ENCODE measurements at regions not wholly inside any gene's neighbourhood (a gene's known extent, or its start where the extent isn't known, plus 50 kb on each side); places are given as distances from the start of the nearest gene placed in this dataset.

- Histone ChIP-seq H3K79me2 (ENCODE audit: low read length) (no peaks in the 10 kb centered on the region), H3K27me3 (ENCODE audit: low read depth, low read length) (no peaks in the 10 kb centered on the region), H3K4me2 (ENCODE audit: low read length) (no peak overlapping the region)
These were observed 105.5 kb downstream of the ARL6IP6 start for GRCh38 chr2:152823905-152824304.

GRCh38 chr2:152822676-152823075 is 104.3 kb downstream of the ARL6IP6 start:
- Histone ChIP-seq H3K4me3 (ENCODE audit: low read length) (no peak overlapping the region), H3K4me1 (ENCODE audit: low read length) (no peaks in the 10 kb centered on the region), H3K27me3 (ENCODE audit: low read depth, low read length) (no peaks in the 10 kb centered on the region), H3K27ac (ENCODE audit: low read length) (no peak overlapping the region), H3K79me2 (ENCODE audit: low read length) (no peaks in the 10 kb centered on the region), H3K4me2 (ENCODE audit: low read length) (no peak overlapping the region), H3K36me3 (replicated peaks; ENCODE audit: low read depth, low read length) (no peaks in the 10 kb centered on the region), H3K9me3 (ENCODE audit: insufficient read depth, low read length) (no peaks in the 10 kb centered on the region), H4K20me1 (ENCODE audit: insufficient read depth, low read length) (no peaks in the 10 kb centered on the region), H3K9ac (ENCODE audit: low read length) (no peak overlapping the region), H2AFZ (ENCODE audit: low read depth, low read length) (no peak overlapping the region; the same call in 1 of the 2 replicates)
- TF ChIP-seq CTCF (IDR thresholded peaks at IDR 0.05; ENCODE audit: low read depth, low read length) (no peak), EZH2phosphoT487 (IDR thresholded peaks at IDR 0.05; ENCODE audit: low read depth) (no peak)

More at GRCh38 chr2:152823905-152824304, 105.5 kb downstream of the ARL6IP6 start:
- no peak overlapping the region for H2AFZ ChIP-seq (ENCODE audit: low read depth, low read length)
- H3K36me3 ChIP-seq (replicated peaks; ENCODE audit: low read depth, low read length) = no peaks in the 10 kb centered on the region
- H4K20me1 ChIP-seq (ENCODE audit: insufficient read depth, low read length) = no peaks in the 10 kb centered on the region
- TF ChIP-seq CTCF (IDR thresholded peaks at IDR 0.05; ENCODE audit: low read depth, low read length) (no peak), EZH2phosphoT487 (IDR thresholded peaks at IDR 0.05; ENCODE audit: low read depth) (no peak)
- no peak overlapping the region for H3K9ac ChIP-seq (ENCODE audit: low read length)
- H3K27ac ChIP-seq (ENCODE audit: low read length) = no peak overlapping the region
- H3K4me1 ChIP-seq (ENCODE audit: low read length) = no peaks in the 10 kb centered on the region
- no peak overlapping the region for H3K4me3 ChIP-seq (ENCODE audit: low read length)
- H3K9me3 ChIP-seq (ENCODE audit: insufficient read depth, low read length) = no peaks in the 10 kb centered on the region

- H3K4me3 ChIP-seq (ENCODE audit: low read length) = no peak overlapping the region
- H3K4me2 ChIP-seq (ENCODE audit: low read length) = no peak overlapping the region
- no peaks in the 10 kb centered on the region for H3K4me1 ChIP-seq (ENCODE audit: low read length)
- H4K20me1 ChIP-seq (ENCODE audit: insufficient read depth, low read length) = no peaks in the 10 kb centered on the region
- no peaks in the 10 kb centered on the region for H3K79me2 ChIP-seq (ENCODE audit: low read length)
- H2AFZ ChIP-seq (ENCODE audit: low read depth, low read length) = no peak overlapping the region
- no peaks in the 10 kb centered on the region for H3K27me3 ChIP-seq (ENCODE audit: low read depth, low read length)
- H3K36me3 ChIP-seq (replicated peaks; ENCODE audit: low read depth, low read length) = no peaks in the 10 kb centered on the region
- no peak overlapping the region for H3K9ac ChIP-seq (ENCODE audit: low read length)
- no peak overlapping the region for H3K27ac ChIP-seq (ENCODE audit: low read length)
- TF ChIP-seq EZH2phosphoT487 (IDR thresholded peaks at IDR 0.05; ENCODE audit: low read depth) = no peak
- TF ChIP-seq CTCF (IDR thresholded peaks at IDR 0.05; ENCODE audit: low read depth, low read length) = no peak
- H3K9me3 ChIP-seq (ENCODE audit: insufficient read depth, low read length) = no peaks in the 10 kb centered on the region
These were observed 101.6 kb downstream of the ARL6IP6 start for GRCh38 chr2:152820048-152820447.

- H3K4me2 ChIP-seq (ENCODE audit: low read length) = no peak overlapping the region
- TF ChIP-seq CTCF (IDR thresholded peaks at IDR 0.05; ENCODE audit: low read depth, low read length) (no peak), EZH2phosphoT487 (IDR thresholded peaks at IDR 0.05; ENCODE audit: low read depth) (no peak)
These were observed 97.3 kb downstream of the ARL6IP6 start for GRCh38 chr2:152815634-152816257.

More at GRCh38 chr2:152815634-152816257, 97.3 kb downstream of the ARL6IP6 start:
- H3K79me2 ChIP-seq (ENCODE audit: low read length) = no peaks in the 10 kb centered on the region
- H3K4me1 ChIP-seq (ENCODE audit: low read length) = no peaks in the 10 kb centered on the region
- H3K27ac ChIP-seq (ENCODE audit: low read length) = no peak overlapping the region
- H2AFZ ChIP-seq (ENCODE audit: low read depth, low read length) = no peak overlapping the region
- no peaks in the 10 kb centered on the region for H4K20me1 ChIP-seq (ENCODE audit: insufficient read depth, low read length)
- H3K4me3 ChIP-seq (ENCODE audit: low read length) = no peak overlapping the region
- no peaks in the 10 kb centered on the region for H3K27me3 ChIP-seq (ENCODE audit: low read depth, low read length)
- H3K9ac ChIP-seq (ENCODE audit: low read length) = no peak overlapping the region
- no peaks in the 10 kb centered on the region for H3K36me3 ChIP-seq (replicated peaks; ENCODE audit: low read depth, low read length)
- H3K9me3 ChIP-seq (ENCODE audit: insufficient read depth, low read length) = peaks cover 13% of the 10 kb centered on the region; the same call in 1 of the 2 replicates
